ENCODE measurements at regions not wholly inside any gene's neighbourhood (a gene's known extent, or its start where the extent isn't known, plus 50 kb on each side); places are given as distances from the start of the nearest gene placed in this dataset.

DNA sequence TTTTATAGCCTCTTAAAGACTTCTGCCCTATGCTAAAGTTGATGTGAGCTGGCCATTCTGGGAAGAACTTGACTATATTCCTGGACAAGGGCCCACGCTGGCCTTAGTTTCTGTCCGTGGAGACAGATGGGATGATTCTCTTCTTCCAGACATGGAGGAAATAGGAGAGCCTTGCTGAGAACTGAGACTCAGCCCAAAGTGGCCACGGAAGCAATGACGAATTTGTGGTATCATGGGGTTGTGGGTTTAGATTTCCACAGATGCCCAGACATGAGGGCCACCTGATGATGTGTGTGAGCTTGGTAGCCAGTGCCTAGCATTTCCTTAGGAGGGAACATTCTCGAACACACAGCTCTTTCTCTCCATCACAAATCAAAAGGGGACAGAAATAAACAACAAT, 309.1 kb downstream of the NSG2 start:
- Histone ChIP-seq H3K27ac (no peak overlapping the region), H3K27me3 (peaks cover 14% of the 10 kb centered on the region), H3K9me3 (no peaks in the 10 kb centered on the region), H3K36me3 (no peaks in the 10 kb centered on the region), H3K4me1 (no peaks in the 10 kb centered on the region), H3K4me3 (no peak overlapping the region)
- WGBS: 61% methylated on average over 5 of the region's 5 CpGs
- DNase-seq (ENCODE audit: low spot score in 2 of 2): no peak
- TF ChIP-seq POLR2A (IDR thresholded peaks at IDR 0.05) (no peak), POLR2AphosphoS5 (IDR thresholded peaks at IDR 0.05) (no peak), CTCF (IDR thresholded peaks at IDR 0.05) (no peak), EP300 (IDR thresholded peaks at IDR 0.05) (no peak)

DNA sequence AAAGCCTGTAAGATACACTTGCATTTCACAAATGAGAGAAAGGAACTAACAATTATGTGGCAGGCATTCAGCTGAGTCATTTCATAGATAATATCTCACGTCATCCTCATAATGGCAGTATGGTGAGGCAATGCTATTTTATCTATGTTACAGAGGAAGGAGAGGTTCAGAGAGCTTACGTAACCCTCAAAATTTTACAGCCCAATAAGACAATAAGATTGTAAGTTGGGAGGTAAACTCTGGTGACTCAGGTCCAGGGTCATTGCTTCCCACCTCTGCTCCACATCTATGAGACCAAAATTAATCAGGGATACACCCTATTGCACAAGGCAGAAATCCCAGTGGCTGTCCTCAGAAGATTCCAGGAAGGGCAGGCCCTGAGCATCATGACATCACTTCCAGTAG, 309.7 kb downstream of the NSG2 start:
- no peaks in the 10 kb centered on the region for H3K36me3 ChIP-seq
- no peaks in the 10 kb centered on the region for H3K9me3 ChIP-seq
- no peak for DNase-seq (ENCODE audit: low spot score in 2 of 2)
- no peak overlapping the region for H3K27ac ChIP-seq
- WGBS: 24% methylated on average over 2 of the region's 2 CpGs
- peaks cover 11% of the 10 kb centered on the region for H3K27me3 ChIP-seq
- H3K4me3 ChIP-seq: no peak overlapping the region
- TF ChIP-seq EP300 (IDR thresholded peaks at IDR 0.05): no peak
- no peak for TF ChIP-seq POLR2AphosphoS5 (IDR thresholded peaks at IDR 0.05)
- H3K4me1 ChIP-seq: no peaks in the 10 kb centered on the region

- Histone ChIP-seq H3K36me3 (no peaks in the 10 kb centered on the region), H3K4me3 (no peak overlapping the region), H3K4me1 (no peaks in the 10 kb centered on the region), H3K9me3 (no peaks in the 10 kb centered on the region), H3K27me3 (peaks cover 4% of the 10 kb centered on the region), H3K27ac (no peak overlapping the region)
- TF ChIP-seq CTCF (IDR thresholded peaks at IDR 0.05) (no peak), EP300 (IDR thresholded peaks at IDR 0.05) (no peak), POLR2AphosphoS5 (IDR thresholded peaks at IDR 0.05) (no peak), POLR2A (IDR thresholded peaks at IDR 0.05) (no peak)
- no peak for DNase-seq (ENCODE audit: low spot score in 2 of 2)
- 92% methylated on average over 2 of the region's 2 CpGs for WGBS
Observed at GRCh38 chr5:174355995-174356394, 310.5 kb downstream of the NSG2 start.

- WGBS: 74% methylated on average over 2 of the region's 2 CpGs
- Histone ChIP-seq H3K27ac (no peak overlapping the region), H3K9me3 (no peaks in the 10 kb centered on the region), H3K36me3 (no peaks in the 10 kb centered on the region), H3K4me1 (no peaks in the 10 kb centered on the region), H3K27me3 (peaks cover 4% of the 10 kb centered on the region), H3K4me3 (no peak overlapping the region)
- DNase-seq (ENCODE audit: low spot score in 2 of 2): no peak
- no peak for TF ChIP-seq POLR2A (IDR thresholded peaks at IDR 0.05)
- TF ChIP-seq EP300 (IDR thresholded peaks at IDR 0.05): no peak
- TF ChIP-seq CTCF (IDR thresholded peaks at IDR 0.05): no peak
- no peak for TF ChIP-seq POLR2AphosphoS5 (IDR thresholded peaks at IDR 0.05)
Observed at GRCh38 chr5:174356536-174356935, 311.0 kb downstream of the NSG2 start.

DNA sequence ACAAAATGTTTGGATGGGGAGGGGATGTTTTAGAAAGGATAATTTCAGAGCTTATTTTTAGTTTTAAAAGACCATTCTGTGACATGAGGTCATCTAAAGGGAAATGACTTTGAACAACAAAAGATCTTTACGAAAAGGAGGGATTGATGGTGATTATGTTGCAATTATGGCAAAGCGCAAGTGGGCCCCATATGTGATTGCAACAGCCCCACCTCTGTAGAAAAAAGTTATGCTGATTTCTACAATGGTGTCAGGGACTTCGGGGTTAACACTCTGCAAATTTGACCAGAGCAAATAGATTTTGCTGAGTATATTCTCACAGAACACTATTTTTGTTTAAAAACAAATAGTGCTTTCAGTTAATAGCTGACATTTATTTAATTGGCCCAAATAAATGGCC, 312.8 kb downstream of the NSG2 start:
- Histone ChIP-seq H3K4me3 (no peak overlapping the region), H3K27me3 (no peaks in the 10 kb centered on the region), H3K4me1 (no peaks in the 10 kb centered on the region), H3K36me3 (no peaks in the 10 kb centered on the region), H3K27ac (no peak overlapping the region), H3K9me3 (peaks cover 3% of the 10 kb centered on the region)
- TF ChIP-seq POLR2A (IDR thresholded peaks at IDR 0.05) (no peak), CTCF (IDR thresholded peaks at IDR 0.05) (no peak), POLR2AphosphoS5 (IDR thresholded peaks at IDR 0.05) (no peak), EP300 (IDR thresholded peaks at IDR 0.05) (no peak)
- no peak for DNase-seq (ENCODE audit: low spot score in 2 of 2)
- 61% methylated on average over 3 of the region's 3 CpGs for WGBS

DNA sequence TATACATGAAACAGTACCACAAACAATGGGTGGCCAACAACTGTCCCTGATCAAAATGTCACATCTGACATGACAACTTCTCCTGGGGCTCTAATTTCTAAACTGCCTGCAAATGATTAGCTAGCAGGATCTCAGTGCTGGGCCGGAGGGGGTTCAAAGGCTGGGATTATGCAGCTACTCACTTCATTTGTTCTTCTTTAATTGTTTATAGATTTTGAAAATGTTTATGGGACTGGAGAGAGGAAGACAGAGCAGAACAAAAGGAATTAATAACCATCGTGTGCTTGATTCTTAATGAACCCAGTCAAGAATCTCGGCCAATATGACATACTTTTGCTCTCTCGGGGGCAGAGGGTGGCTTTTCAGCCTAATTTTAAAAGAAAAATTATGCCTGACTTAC, 313.6 kb downstream of the NSG2 start:
- Histone ChIP-seq H3K4me1 (no peaks in the 10 kb centered on the region), H3K27me3 (no peaks in the 10 kb centered on the region), H3K27ac (no peak overlapping the region), H3K36me3 (no peaks in the 10 kb centered on the region), H3K4me3 (no peak overlapping the region), H3K9me3 (peaks cover 3% of the 10 kb centered on the region)
- WGBS: 61% methylated on average over 4 of the region's 4 CpGs
- no peak for DNase-seq (ENCODE audit: low spot score in 2 of 2)
- TF ChIP-seq POLR2A (IDR thresholded peaks at IDR 0.05) (no peak), CTCF (IDR thresholded peaks at IDR 0.05) (no peak), EP300 (IDR thresholded peaks at IDR 0.05) (no peak)

Measured in suprapubic skin (tissue), 4 donors.